Endothelial cell (in vitro differentiated cells): ENCODE measurements at regions not wholly inside any gene's neighbourhood (a gene's known extent, or its start where the extent isn't known, plus 50 kb on each side); places are given as distances from the start of the nearest gene placed in this dataset.

Experiments used
- DNase-seq: peaks from one replicate; pipeline ENCODE4 v3.0.0; 2021; ENCODE audit warnings: low spot score
- H3K27ac Mint-ChIP-seq: one replicate; pipeline ENCODE4 v1.8.0; 2021; ENCODE audit warnings: mixed read lengths, inconsistent platforms; ENCODE audit not compliant: unreplicated experiment
- H3K27me3 Mint-ChIP-seq: one replicate; pipeline ENCODE4 v1.8.0; 2021; ENCODE audit warnings: mild to moderate bottlenecking, moderate library complexity, mixed read lengths, inconsistent platforms; ENCODE audit not compliant: unreplicated experiment
- H3K36me3 Mint-ChIP-seq: one replicate; pipeline ENCODE4 v1.8.0; 2021; ENCODE audit warnings: mild to moderate bottlenecking, low read depth, mixed read lengths, inconsistent platforms; ENCODE audit not compliant: unreplicated experiment
- H3K4me1 Mint-ChIP-seq: one replicate; pipeline ENCODE4 v1.8.0; 2021; ENCODE audit warnings: mild to moderate bottlenecking, mixed read lengths, inconsistent platforms; ENCODE audit not compliant: unreplicated experiment
- H3K4me3 Mint-ChIP-seq: one replicate; pipeline ENCODE4 v1.8.0; 2021; ENCODE audit warnings: mild to moderate bottlenecking, mixed read lengths, inconsistent platforms; ENCODE audit not compliant: unreplicated experiment
- H3K9me3 Mint-ChIP-seq: one replicate; pipeline ENCODE4 v1.8.0; 2021; ENCODE audit warnings: mixed read lengths, inconsistent platforms; ENCODE audit not compliant: unreplicated experiment
- TF ChIP-seq, protein P1 (sequence below): fragments of 200-600 bp; sonication (generic); IDR thresholded peaks from one replicate; pipeline ENCODE4 v1.5.0; 2021; ENCODE audit warnings: antibody characterized with exemption; ENCODE audit not compliant: unreplicated experiment

DNA sequence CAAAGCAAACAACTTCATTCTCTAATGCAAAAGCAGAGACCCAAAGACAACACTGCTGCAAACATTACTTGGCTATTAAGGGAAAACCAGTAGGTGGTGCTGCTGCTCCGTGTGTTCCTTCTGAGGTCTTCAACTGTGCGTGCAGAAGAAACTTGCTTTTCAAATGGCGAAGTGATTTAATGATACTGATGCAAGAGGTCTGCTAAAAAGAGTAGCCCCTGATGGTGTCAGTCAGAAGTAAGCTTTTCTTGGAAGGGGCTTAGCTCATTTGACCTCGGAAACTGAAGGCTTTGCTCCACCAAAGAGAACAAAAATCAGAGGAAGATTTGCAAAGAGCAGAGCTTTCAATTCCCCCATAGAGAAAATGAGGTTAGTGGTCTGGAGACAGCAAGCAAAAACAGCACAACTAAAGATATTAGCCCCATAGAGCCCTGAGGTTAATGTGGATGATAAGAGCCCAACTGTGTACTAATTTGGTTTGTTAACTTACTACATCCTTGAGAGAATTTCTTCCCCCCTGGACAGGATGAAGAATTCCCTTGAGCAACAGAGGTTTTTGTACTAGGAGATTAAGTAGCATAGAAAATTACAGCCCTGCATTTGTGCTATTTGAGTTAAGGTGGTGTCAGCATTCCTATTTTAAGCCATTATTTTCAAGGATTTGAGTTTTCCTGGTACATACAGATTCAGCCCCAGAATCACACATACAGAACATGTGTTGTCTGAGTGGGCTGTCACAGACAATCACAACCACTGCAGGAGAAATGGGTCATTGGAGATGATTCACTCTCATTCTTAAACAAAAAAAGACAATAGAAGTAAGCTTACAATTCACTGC lies 153.2 kb upstream of the C9orf72 start:
- Mint-ChIP-seq H3K27ac (no peak overlapping the region), H3K9me3 (no peaks in the 10 kb centered on the region), H3K27me3 (peaks cover 4% of the 10 kb centered on the region), H3K4me1 (no peaks in the 10 kb centered on the region), H3K4me3 (no peak overlapping the region), H3K36me3 (no peaks in the 10 kb centered on the region)
- peak; percentile 74 for DNase-seq
- TF ChIP-seq, protein P1, sequence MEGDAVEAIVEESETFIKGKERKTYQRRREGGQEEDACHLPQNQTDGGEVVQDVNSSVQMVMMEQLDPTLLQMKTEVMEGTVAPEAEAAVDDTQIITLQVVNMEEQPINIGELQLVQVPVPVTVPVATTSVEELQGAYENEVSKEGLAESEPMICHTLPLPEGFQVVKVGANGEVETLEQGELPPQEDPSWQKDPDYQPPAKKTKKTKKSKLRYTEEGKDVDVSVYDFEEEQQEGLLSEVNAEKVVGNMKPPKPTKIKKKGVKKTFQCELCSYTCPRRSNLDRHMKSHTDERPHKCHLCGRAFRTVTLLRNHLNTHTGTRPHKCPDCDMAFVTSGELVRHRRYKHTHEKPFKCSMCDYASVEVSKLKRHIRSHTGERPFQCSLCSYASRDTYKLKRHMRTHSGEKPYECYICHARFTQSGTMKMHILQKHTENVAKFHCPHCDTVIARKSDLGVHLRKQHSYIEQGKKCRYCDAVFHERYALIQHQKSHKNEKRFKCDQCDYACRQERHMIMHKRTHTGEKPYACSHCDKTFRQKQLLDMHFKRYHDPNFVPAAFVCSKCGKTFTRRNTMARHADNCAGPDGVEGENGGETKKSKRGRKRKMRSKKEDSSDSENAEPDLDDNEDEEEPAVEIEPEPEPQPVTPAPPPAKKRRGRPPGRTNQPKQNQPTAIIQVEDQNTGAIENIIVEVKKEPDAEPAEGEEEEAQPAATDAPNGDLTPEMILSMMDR: peak; percentile 81

DNA sequence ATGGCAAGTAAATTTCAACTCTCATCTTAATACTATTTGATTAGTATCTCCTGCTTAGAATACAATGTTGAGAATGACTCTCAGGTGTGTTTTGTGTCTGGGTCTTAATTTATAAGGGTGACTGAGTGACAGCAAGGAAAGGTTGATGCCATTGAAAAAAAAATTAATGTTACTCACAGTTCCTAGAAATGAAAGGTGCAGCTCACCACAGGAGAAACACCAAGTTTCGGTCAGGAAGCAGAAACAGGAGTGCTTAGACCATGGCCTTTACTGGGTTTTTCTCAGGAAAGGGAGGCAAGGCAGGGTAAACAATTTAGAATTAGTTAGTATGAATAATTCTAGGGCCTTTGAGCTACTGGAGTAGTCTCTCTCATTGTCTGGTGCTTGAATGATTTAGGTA lies 159.2 kb upstream of the C9orf72 start:
- Mint-ChIP-seq H3K4me1 (no peaks in the 10 kb centered on the region), H3K36me3 (no peaks in the 10 kb centered on the region), H3K9me3 (no peaks in the 10 kb centered on the region), H3K4me3 (no peak overlapping the region), H3K27ac (no peak overlapping the region), H3K27me3 (peaks cover 8% of the 10 kb centered on the region)
- TF ChIP-seq, protein P1: no peak
- no peak for DNase-seq

DNA sequence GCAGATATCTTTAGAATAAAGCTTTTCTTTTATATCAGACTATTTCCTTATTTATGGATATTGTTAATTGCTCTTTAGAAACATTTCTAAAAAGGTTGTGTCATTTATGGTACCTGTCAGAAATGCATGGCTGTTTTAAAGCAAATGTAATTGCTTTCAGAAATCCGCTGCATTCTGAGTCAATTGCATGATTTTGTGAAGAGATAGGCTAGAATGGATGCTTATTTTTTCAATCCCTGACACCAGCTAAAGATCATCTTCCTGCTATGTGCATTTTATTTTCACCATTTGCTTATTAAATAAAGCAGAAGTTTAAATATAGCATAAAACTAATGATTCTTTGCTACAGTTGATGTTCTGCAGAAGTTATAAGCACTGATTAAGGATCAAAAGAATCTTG lies 170.2 kb upstream of the C9orf72 start:
- Mint-ChIP-seq H3K4me1 (no peaks in the 10 kb centered on the region), H3K9me3 (no peaks in the 10 kb centered on the region), H3K27me3 (peaks cover 3% of the 10 kb centered on the region), H3K27ac (no peak overlapping the region), H3K36me3 (peaks cover 4% of the 10 kb centered on the region), H3K4me3 (no peak overlapping the region)
- TF ChIP-seq, protein P1: no peak
- no peak for DNase-seq

DNA sequence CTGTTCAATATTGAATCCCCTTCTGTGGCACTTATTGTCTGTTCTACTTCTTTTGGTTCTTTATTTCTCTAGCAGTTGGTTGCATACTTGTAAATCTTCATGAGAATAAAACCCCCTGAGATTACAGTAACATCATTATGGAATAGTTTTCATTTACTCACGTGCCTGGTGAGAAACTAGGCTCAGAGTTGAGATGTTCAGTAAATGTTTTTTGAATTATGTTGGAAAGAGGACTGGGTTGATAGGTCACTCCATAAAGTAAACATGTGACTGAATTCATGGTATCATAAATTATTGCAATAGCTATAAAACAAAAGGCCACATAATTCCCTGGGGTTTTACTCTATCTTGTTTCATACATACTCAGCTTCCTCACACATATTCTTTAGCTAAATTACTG lies 174.2 kb upstream of the C9orf72 start:
- Mint-ChIP-seq H3K36me3 (no peaks in the 10 kb centered on the region), H3K27me3 (no peaks in the 10 kb centered on the region), H3K27ac (no peak overlapping the region), H3K4me3 (no peak overlapping the region), H3K9me3 (no peaks in the 10 kb centered on the region), H3K4me1 (no peaks in the 10 kb centered on the region)
- no peak for DNase-seq
- TF ChIP-seq, protein P1: no peak

DNA sequence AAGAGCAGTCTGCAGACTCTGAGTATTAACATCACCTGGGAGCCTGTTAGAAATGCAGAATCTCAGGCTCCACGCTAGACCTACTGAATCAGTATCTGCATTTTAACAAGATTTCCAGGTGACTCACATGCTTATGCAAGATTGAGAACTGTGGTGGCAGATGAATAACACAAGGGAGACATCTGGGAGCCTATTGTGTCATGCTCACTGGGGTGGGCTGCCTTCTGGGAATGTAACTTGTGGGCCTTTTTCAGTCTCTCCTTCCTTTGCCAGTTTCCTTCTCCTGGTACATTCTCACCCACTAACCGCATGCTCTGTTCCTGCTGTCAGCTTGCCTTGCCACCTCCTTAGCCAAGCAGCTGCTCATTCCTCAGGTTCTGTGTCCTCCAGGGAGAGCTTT lies 176.6 kb upstream of the C9orf72 start:
- TF ChIP-seq, protein P1: no peak
- H3K27ac Mint-ChIP-seq: no peak overlapping the region
- DNase-seq: no peak
- H3K27me3 Mint-ChIP-seq: no peaks in the 10 kb centered on the region
- H3K4me3 Mint-ChIP-seq: no peak overlapping the region
- no peaks in the 10 kb centered on the region for H3K9me3 Mint-ChIP-seq
- H3K4me1 Mint-ChIP-seq: no peaks in the 10 kb centered on the region
- no peaks in the 10 kb centered on the region for H3K36me3 Mint-ChIP-seq
